Germinal center (tissue), 1 donor: ENCODE measurements at regions not wholly inside any gene's neighbourhood (a gene's known extent, or its start where the extent isn't known, plus 50 kb on each side); places are given as distances from the start of the nearest gene placed in this dataset.

ENCODE experiments used
- DNase-seq: peaks from one replicate; pipeline ENCODE4 v3.0.0; 2012; ENCODE audit warnings: mixed read lengths, low spot score

- DNase-seq = no peak
These were observed 153.3 kb upstream of the NECTIN1 start for GRCh38 chr11:119882316-119882715.

- no peak for DNase-seq
These were observed 151.9 kb upstream of the NECTIN1 start for GRCh38 chr11:119880873-119881272.

GRCh38 chr11:119880143-119880542, 151.1 kb upstream of the NECTIN1 start:
- no peak for DNase-seq

GRCh38 chr11:119878990-119879389, 150.0 kb upstream of the NECTIN1 start:
- DNase-seq = no peak

- DNase-seq = no peak
These were observed 147.8 kb upstream of the NECTIN1 start for GRCh38 chr11:119876841-119877240.

GRCh38 chr11:119875841-119876600, 147.0 kb upstream of the NECTIN1 start:
- DNase-seq = no peak

- DNase-seq = no peak
These were observed 145.7 kb upstream of the NECTIN1 start for GRCh38 chr11:119874660-119875238.

GRCh38 chr11:119873761-119874421, 144.9 kb upstream of the NECTIN1 start:
- DNase-seq = no peak

GRCh38 chr11:119872611-119873310, 143.8 kb upstream of the NECTIN1 start:
- no peak for DNase-seq

GRCh38 chr11:119865661-119866156, 136.7 kb upstream of the NECTIN1 start:
- no peak for DNase-seq

- DNase-seq = no peak
These were observed 135.8 kb upstream of the NECTIN1 start for GRCh38 chr11:119864836-119865235.

GRCh38 chr11:119863851-119864601, 135.0 kb upstream of the NECTIN1 start:
- no peak for DNase-seq

- no peak for DNase-seq
These were observed 134.2 kb upstream of the NECTIN1 start for GRCh38 chr11:119863236-119863635.

- DNase-seq = no peak
These were observed 132.2 kb upstream of the NECTIN1 start for GRCh38 chr11:119861160-119861559.

GRCh38 chr11:119860561-119861094, 131.6 kb upstream of the NECTIN1 start:
- DNase-seq = no peak

- DNase-seq = no peak
These were observed 130.7 kb upstream of the NECTIN1 start for GRCh38 chr11:119859684-119860083.

- no peak for DNase-seq
These were observed 129.3 kb upstream of the NECTIN1 start for GRCh38 chr11:119858288-119858687.

GRCh38 chr11:119856681-119857485, 127.9 kb upstream of the NECTIN1 start:
- no peak for DNase-seq

GRCh38 chr11:119855066-119855465, 126.1 kb upstream of the NECTIN1 start:
- DNase-seq = no peak

GRCh38 chr11:119854521-119854920, 125.5 kb upstream of the NECTIN1 start:
- no peak for DNase-seq
